NCI-H510A treated with DMSO at 0.1 percent for 48 hours (cell line): ENCODE measurements at regions not wholly inside any gene's neighbourhood (a gene's known extent, or its start where the extent isn't known, plus 50 kb on each side); places are given as distances from the start of the nearest gene placed in this dataset.
A peak's percentile ranks its signal among the peaks of the same experiment; 100 is the strongest.

Experiments
- DNase-seq: peaks from one replicate; lab custom pipeline; 2025; lab: John Stamatoyannopoulos, UW

- DNase-seq, result peak; percentile 2
Measured at GRCh38 chr14:21734457-21735074, 60.9 kb upstream of the OR4E1 start.

- no peak for DNase-seq
Measured at GRCh38 chr14:21729703-21730233, 56.1 kb upstream of the OR4E1 start.

GRCh38 chr14:21725250-21725649 is 51.6 kb upstream of the OR4E1 start:
- no peak for DNase-seq

GRCh38 chr14:21724090-21724973 is 50.7 kb upstream of the OR4E1 start:
- DNase-seq, result no peak

GRCh38 chr14:21723431-21724045 is 49.9 kb upstream of the OR4E1 start:
- no peak for DNase-seq
